Neuronal stem cell (in vitro differentiated cells): ENCODE measurements at regions not wholly inside any gene's neighbourhood (a gene's known extent, or its start where the extent isn't known, plus 50 kb on each side); places are given as distances from the start of the nearest gene placed in this dataset.
A peak's percentile ranks its signal among the peaks of the same experiment; 100 is the strongest.

Experiments
- DNase-seq: peaks from one replicate; pipeline ENCODE4 v3.0.0-alpha.2; 2013; ENCODE audit warnings: low spot score
- H2AFZ ChIP-seq: one replicate; pipeline ENCODE4 v1.6.1; 2013; ENCODE audit warnings: mild to moderate bottlenecking, low read length, inconsistent platforms
- H2AK5ac ChIP-seq: 2 replicates; pipeline ENCODE4 v1.6.1; 2013; ENCODE audit warnings: low read depth, mild to moderate bottlenecking, inconsistent platforms, low read length, moderate library complexity, mixed read lengths
- H2BK120ac ChIP-seq: 2 replicates; pipeline ENCODE4 v1.6.1; 2013; ENCODE audit warnings: low read depth, mild to moderate bottlenecking, inconsistent platforms, low read length, moderate library complexity, mixed read lengths
- H2BK12ac ChIP-seq: one replicate; pipeline ENCODE4 v1.6.1; 2013; ENCODE audit warnings: low read length, inconsistent platforms
- H2BK15ac ChIP-seq: 2 replicates; pipeline ENCODE4 v1.6.1; 2013; ENCODE audit warnings: mild to moderate bottlenecking, low read length, inconsistent platforms, mixed read lengths
- H2BK5ac ChIP-seq: one replicate; pipeline ENCODE4 v1.6.1; 2013; ENCODE audit warnings: inconsistent platforms, mild to moderate bottlenecking, low read length, moderate library complexity
- H3K14ac ChIP-seq: one replicate; pipeline ENCODE4 v1.6.1; 2013; ENCODE audit warnings: low read length, inconsistent platforms
- H3K18ac ChIP-seq: 2 replicates; pipeline ENCODE4 v1.6.1; 2013; ENCODE audit warnings: low read length, inconsistent platforms
- H3K23ac ChIP-seq: 2 replicates; pipeline ENCODE4 v1.6.1; 2013; ENCODE audit warnings: low read depth, mild to moderate bottlenecking, mixed read lengths, low read length, inconsistent platforms; ENCODE audit not compliant: poor library complexity
- H3K27ac ChIP-seq: replicated peaks from 3 replicates; pipeline ENCODE4 v1.5.1; 2013; ENCODE audit warnings: low read length, inconsistent platforms
- H3K27me3 ChIP-seq, 3 experiments: 2 replicates each; pipeline ENCODE4 v1.6.1; 2013; ENCODE audit warnings: low read length in 3 of 3, mild to moderate bottlenecking in 2 of 3, inconsistent platforms in 1 of 3, low read depth in 1 of 3, mixed read lengths in 1 of 3, moderate library complexity in 1 of 3; ENCODE audit not compliant: control insufficient read depth in 3 of 3, insufficient read depth in 3 of 3
- H3K36me3 ChIP-seq, 2 donors: replicated peaks in 1 of 2; 2 replicates each; pipeline ENCODE4 v1.6.1; 2013; ENCODE audit warnings: low read length in 2 of 2; ENCODE audit not compliant: control insufficient read depth in 2 of 2, insufficient read depth in 2 of 2
- H3K4ac ChIP-seq: 2 replicates; pipeline ENCODE4 v1.6.1; 2013; ENCODE audit warnings: inconsistent platforms, mild to moderate bottlenecking, low read length, moderate library complexity
- H3K4me1 ChIP-seq, 2 donors: 1 replicate in 1 of 2; 2 replicates in 1 of 2; pipeline ENCODE4 v1.6.1; 2013; ENCODE audit warnings: low read length in 2 of 2, low read depth in 1 of 2; ENCODE audit not compliant: control insufficient read depth in 2 of 2, insufficient read depth in 1 of 2
- H3K4me2 ChIP-seq: one replicate; pipeline ENCODE4 v1.6.1; 2013; ENCODE audit warnings: mild to moderate bottlenecking, low read length, inconsistent platforms; ENCODE audit not compliant: insufficient read depth, poor library complexity, severe bottlenecking
- H3K4me3 ChIP-seq, 2 donors: 2 replicates each; pipeline ENCODE4 v1.5.1; 2013; ENCODE audit warnings: low read length in 2 of 2, mild to moderate bottlenecking in 2 of 2, inconsistent platforms in 1 of 2, moderate library complexity in 1 of 2
- H3K79me1 ChIP-seq: one replicate; pipeline ENCODE4 v1.6.1; 2013; ENCODE audit warnings: low read depth, mild to moderate bottlenecking, inconsistent platforms, low read length, moderate library complexity
- H3K9ac ChIP-seq: one replicate; pipeline ENCODE4 v1.6.1; 2013; ENCODE audit warnings: mild to moderate bottlenecking, low read depth, low read length, inconsistent platforms; ENCODE audit not compliant: poor library complexity
- H3K9me3 ChIP-seq, 2 donors: replicated peaks in 1 of 2; 2 replicates each; pipeline versions ENCODE3 to v1.6.1; 2013; ENCODE audit warnings: low read length in 2 of 2, mild to moderate bottlenecking in 2 of 2, inconsistent platforms in 1 of 2, low read depth in 1 of 2, mixed read lengths in 1 of 2, moderate library complexity in 1 of 2; ENCODE audit not compliant: control insufficient read depth in 2 of 2, insufficient read depth in 1 of 2
- H4K8ac ChIP-seq: one replicate; pipeline ENCODE4 v1.6.1; 2013; ENCODE audit warnings: low read depth, mild to moderate bottlenecking, inconsistent platforms, low read length, moderate library complexity
- H4K91ac ChIP-seq: one replicate; pipeline ENCODE4 v1.6.1; 2013; ENCODE audit warnings: low read length, low read depth, mild to moderate bottlenecking, inconsistent platforms; ENCODE audit not compliant: poor library complexity
- WGBS, 2 donors: extraction: QIAGEN DNeasy Blood & Tissue Kit; methylation state at CpG; one replicate each; pipeline ENCODE4 v1.1.7; 2013; ENCODE audit warnings: missing lambda C conversion rate in 2 of 2, mixed read lengths in 1 of 2; ENCODE audit not compliant: insufficient read length in 2 of 2, insufficient replicate concordance in 1 of 2; ENCODE audit errors: extremely low coverage in 2 of 2; 5-methylcytosine and 5-hydroxymethylcytosine counted together

DNA sequence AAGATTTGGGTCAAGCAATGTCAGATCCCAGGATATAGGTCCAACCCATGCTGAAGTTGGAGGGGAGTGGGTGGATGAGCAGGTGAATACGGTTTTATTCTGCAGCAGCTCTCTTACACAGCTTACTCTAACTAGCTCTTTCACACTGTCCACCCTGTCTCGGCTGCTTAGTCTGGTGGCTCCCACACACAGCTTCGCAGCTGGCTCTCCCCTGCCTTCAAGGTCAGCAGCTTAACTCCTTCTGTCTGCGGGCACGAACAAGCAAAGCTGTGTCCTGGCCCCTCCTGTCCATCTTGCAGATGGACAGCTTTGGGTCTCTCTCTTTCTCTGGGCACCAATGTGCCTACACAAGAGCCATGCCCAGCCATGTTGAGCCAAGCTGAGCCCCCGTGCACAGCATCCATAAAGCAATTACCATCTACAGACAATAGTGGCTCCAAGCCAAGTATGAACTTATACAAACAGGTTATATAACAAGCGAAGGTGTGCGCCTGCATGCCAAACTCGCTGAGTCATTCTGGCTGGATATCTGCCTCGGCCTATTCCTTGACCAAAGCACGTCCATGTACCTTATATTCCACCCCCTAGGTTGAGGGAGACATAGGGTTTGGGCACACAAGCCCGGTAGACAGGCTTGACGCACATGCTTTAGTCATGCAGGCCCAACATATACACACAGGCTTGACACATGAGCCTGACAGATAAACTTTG is 1307.8 kb upstream of the RAG2 start:
- Histone ChIP-seq H3K4me2 (no peak overlapping the region), H2BK5ac (no peak overlapping the region), H3K27ac (no peak overlapping the region), H3K4ac (no peak overlapping the region), H3K18ac (peak overlapping the region; percentile 20), H2BK120ac (no peak overlapping the region), H3K79me1 (no peaks in the 10 kb centered on the region), H2AFZ (no peak overlapping the region), H4K91ac (no peak overlapping the region), H2AK5ac (no peak overlapping the region), H2BK15ac (no peak overlapping the region), H2BK12ac (no peak overlapping the region), H3K4me1 (no peaks in the 10 kb centered on the region), H3K27me3 (no peaks in the 10 kb centered on the region), H3K9me3 (no peaks in the 10 kb centered on the region), H3K4me3 (no peak overlapping the region), H3K14ac (no peak overlapping the region), H3K36me3 (no peaks in the 10 kb centered on the region), H3K9ac (no peak overlapping the region), H3K23ac (no peak overlapping the region), H4K8ac (no peak overlapping the region)
- DNase-seq: no peak
- WGBS, 2 donors: no CpG with 5 or more reads among the region's 13 CpGs

DNA sequence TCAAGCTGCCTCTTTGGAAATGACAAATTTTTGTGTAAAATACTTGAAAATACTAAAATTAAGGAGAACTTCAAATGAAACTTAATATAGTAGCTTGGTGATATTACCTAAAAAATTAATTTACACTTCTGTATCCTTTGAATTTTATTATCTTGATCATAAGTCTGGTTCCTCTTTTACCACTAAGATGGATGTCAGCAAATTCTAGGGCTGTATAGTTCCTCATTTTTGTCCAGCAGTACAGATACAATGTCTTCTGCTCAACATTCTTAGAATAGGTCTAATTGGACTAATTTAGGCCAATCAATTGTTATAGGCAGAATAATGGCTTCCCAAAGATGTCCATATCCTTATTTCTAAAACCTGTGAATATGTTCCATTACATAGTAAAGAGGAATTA is 1298.0 kb upstream of the RAG2 start:
- Histone ChIP-seq H4K91ac (no peak overlapping the region), H4K8ac (no peak overlapping the region), H3K9me3 (peaks cover 0 to 6% of the 10 kb centered on the region in 2 donors), H3K36me3 (no peaks in the 10 kb centered on the region), H3K4me3 (no peak overlapping the region), H3K18ac (no peak overlapping the region), H2BK15ac (no peak overlapping the region), H3K14ac (no peak overlapping the region), H2BK12ac (no peak overlapping the region), H2AK5ac (no peak overlapping the region), H3K9ac (no peak overlapping the region), H3K4me1 (no peaks in the 10 kb centered on the region), H3K4me2 (no peak overlapping the region), H2BK5ac (no peak overlapping the region), H3K23ac (no peak overlapping the region), H3K79me1 (no peaks in the 10 kb centered on the region), H3K27me3 (no peaks in the 10 kb centered on the region), H2BK120ac (no peak overlapping the region), H3K4ac (no peak overlapping the region), H2AFZ (no peak overlapping the region), H3K27ac (no peak overlapping the region)
- no peak for DNase-seq

DNA sequence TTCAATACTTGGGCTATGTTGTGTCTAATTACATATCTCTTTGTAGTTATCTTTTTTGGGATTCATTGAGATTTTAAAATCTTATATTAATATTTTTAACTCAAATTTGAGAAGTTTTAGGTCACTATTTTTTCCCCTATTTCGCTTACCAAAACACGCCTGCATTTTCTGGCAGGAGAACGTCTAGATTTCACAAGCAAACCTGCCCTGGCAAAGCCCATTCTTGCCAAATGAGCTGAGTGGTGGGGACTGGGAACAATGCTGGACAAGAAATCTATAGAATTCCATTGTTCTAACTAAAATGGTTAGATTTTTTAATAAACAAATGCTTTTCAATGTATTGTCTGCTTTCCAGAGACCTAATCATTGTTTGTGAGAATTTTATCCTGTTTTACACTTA is 1283.7 kb upstream of the RAG2 start:
- H3K79me1 ChIP-seq: no peaks in the 10 kb centered on the region
- no peak overlapping the region for H4K8ac ChIP-seq
- no peak overlapping the region for H2AFZ ChIP-seq
- no peak overlapping the region for H3K4ac ChIP-seq
- H2AK5ac ChIP-seq: no peak overlapping the region
- WGBS, 2 donors: no CpG with 5 or more reads among the region's 3 CpGs
- no peak overlapping the region for H2BK5ac ChIP-seq
- no peak overlapping the region for H3K4me3 ChIP-seq
- no peak overlapping the region for H2BK120ac ChIP-seq
- no peak overlapping the region for H3K4me2 ChIP-seq
- no peak for DNase-seq
- no peak overlapping the region for H3K27ac ChIP-seq
- H2BK15ac ChIP-seq: no peak overlapping the region
- H3K4me1 ChIP-seq: no peaks in the 10 kb centered on the region
- no peak overlapping the region for H3K14ac ChIP-seq
- H3K9me3 ChIP-seq: no peaks in the 10 kb centered on the region
- H3K27me3 ChIP-seq: no peaks in the 10 kb centered on the region
- H2BK12ac ChIP-seq: no peak overlapping the region
- no peaks in the 10 kb centered on the region for H3K36me3 ChIP-seq
- H3K18ac ChIP-seq: no peak overlapping the region
- H3K9ac ChIP-seq: no peak overlapping the region
- H4K91ac ChIP-seq: no peak overlapping the region
- no peak overlapping the region for H3K23ac ChIP-seq

DNA sequence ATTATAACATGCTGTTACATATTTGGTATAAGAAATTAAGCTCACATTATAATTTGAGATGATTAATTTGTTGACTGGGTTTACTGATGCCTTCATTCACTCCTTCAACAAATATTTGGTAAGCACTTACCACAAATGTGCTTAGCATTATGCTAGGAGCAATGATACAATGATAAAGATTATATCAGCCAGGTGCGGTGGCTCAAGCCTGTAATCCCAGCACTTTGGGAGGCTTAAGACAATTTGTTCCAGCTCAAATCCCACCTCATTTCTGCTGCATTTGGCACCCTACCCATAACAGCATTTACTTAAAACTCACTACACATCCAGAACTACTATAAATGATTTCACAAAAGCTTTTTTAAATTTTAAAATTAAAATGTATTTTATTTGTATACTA is 1263.6 kb upstream of the RAG2 start:
- no peak for DNase-seq
- H3K36me3 ChIP-seq: no peaks in the 10 kb centered on the region
- H2AFZ ChIP-seq: no peak overlapping the region
- no peak overlapping the region for H3K9ac ChIP-seq
- no peak overlapping the region for H3K18ac ChIP-seq
- no peaks in the 10 kb centered on the region for H3K9me3 ChIP-seq
- H3K23ac ChIP-seq: no peak overlapping the region
- no peak overlapping the region for H2BK15ac ChIP-seq
- no peak overlapping the region for H3K4ac ChIP-seq
- H3K27ac ChIP-seq: no peak overlapping the region
- H3K4me1 ChIP-seq: no peaks in the 10 kb centered on the region
- no peaks in the 10 kb centered on the region for H3K27me3 ChIP-seq
- H3K14ac ChIP-seq: no peak overlapping the region
- no peak overlapping the region for H2BK12ac ChIP-seq
- H3K4me3 ChIP-seq: no peak overlapping the region
- H3K79me1 ChIP-seq: no peaks in the 10 kb centered on the region
- no peak overlapping the region for H2BK5ac ChIP-seq
- H2AK5ac ChIP-seq: no peak overlapping the region
- H2BK120ac ChIP-seq: no peak overlapping the region
- no peak overlapping the region for H4K8ac ChIP-seq
- no CpG with 5 or more reads among the region's 1 CpG for WGBS, 2 donors
- H3K4me2 ChIP-seq: no peak overlapping the region
- H4K91ac ChIP-seq: no peak overlapping the region
